ENCODE measurements at regions not wholly inside any gene's neighbourhood (a gene's known extent, or its start where the extent isn't known, plus 50 kb on each side); places are given as distances from the start of the nearest gene placed in this dataset.

DNA sequence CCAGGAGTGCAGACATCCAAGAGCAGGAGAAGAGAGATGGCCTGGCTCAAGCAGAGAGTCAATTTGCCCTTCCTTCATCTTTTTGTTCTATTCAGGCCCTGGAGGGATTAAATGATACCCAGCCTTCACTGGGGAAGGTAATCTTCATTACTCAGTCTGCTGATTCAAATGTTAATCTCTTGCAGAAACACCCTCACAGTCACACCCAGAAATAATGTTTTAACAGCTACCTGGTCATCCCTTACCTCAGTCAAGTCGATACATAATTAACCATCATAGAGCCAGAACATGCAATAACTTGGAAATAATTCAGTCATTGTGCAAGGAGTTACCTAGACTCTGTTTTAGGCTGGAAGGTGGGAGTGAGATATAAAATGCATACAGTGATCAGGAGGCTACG is 163.7 kb upstream of the TNP1 start:
- intact Hi-C loops (cut with micrococcal nuclease) = no loop called here
- DNase-seq = no peak

GRCh38 chr2:217017456-217018252 is 157.8 kb upstream of the TNP1 start:
- Histone ChIP-seq H3K9me3 (replicated peaks in 1 of 2; ENCODE audit: control insufficient read depth in 1 of 2, insufficient read depth in 1 of 2, low read length in 2 of 2) (no peaks in the 10 kb centered on the region), H3K79me2 (ENCODE audit: insufficient read depth, low read length) (no peaks in the 10 kb centered on the region), H3K4me1 (ENCODE audit: control insufficient read depth in 1 of 2, insufficient read depth in 2 of 2, low read length in 2 of 2) (no peaks in the 10 kb centered on the region), H3K9ac (ENCODE audit: insufficient read depth, low read length, poor library complexity, severe bottlenecking) (no peak overlapping the region), H3K4me2 (replicated peaks; ENCODE audit: extremely low read depth, low read length, poor library complexity, severe bottlenecking) (no peak overlapping the region), H3K36me3 (replicated peaks in 1 of 2; ENCODE audit: control insufficient read depth in 1 of 2, insufficient read depth in 2 of 2, low read length in 2 of 2) (no peaks in the 10 kb centered on the region), H3K27me3 (ENCODE audit: control insufficient read depth in 2 of 2, insufficient read depth in 2 of 2, low read length in 2 of 2) (peaks cover 0 to 3% of the 10 kb centered on the region in 2 donors), H3K4me3 (replicated peaks in 1 of 3; ENCODE audit: low read depth in 2 of 3, low read length in 3 of 3) (no peak overlapping the region), H2AFZ (ENCODE audit: insufficient read depth, low read depth, low read length, poor library complexity, severe bottlenecking) (no peak overlapping the region), H3K27ac (ENCODE audit: low read depth in 1 of 2, low read length in 2 of 2) (no peak overlapping the region), H4K20me1 (ENCODE audit: insufficient read depth, low read length) (no peaks in the 10 kb centered on the region)
- no peak for DNase-seq
- Mint-ChIP-seq H3K27ac (no peak overlapping the region), H3K27me3 (ENCODE audit: low read depth in 3 of 3) (peaks cover 7 to 16% (median 13%) of the 10 kb centered on the region in 3 donors), H3K9me3 (peaks cover 0 to 5% (median 0%) of the 10 kb centered on the region in 7 donors), H3K36me3 (no peaks in the 10 kb centered on the region), H3K4me1 (no peaks in the 10 kb centered on the region), H3K4me3 (no peak overlapping the region)
- 93% methylated on average over 3 of the region's 9 CpGs for WGBS (ENCODE audit: insufficient coverage)
- intact Hi-C loops (cut with micrococcal nuclease) = no loop called here
- TF ChIP-seq, protein P1, sequence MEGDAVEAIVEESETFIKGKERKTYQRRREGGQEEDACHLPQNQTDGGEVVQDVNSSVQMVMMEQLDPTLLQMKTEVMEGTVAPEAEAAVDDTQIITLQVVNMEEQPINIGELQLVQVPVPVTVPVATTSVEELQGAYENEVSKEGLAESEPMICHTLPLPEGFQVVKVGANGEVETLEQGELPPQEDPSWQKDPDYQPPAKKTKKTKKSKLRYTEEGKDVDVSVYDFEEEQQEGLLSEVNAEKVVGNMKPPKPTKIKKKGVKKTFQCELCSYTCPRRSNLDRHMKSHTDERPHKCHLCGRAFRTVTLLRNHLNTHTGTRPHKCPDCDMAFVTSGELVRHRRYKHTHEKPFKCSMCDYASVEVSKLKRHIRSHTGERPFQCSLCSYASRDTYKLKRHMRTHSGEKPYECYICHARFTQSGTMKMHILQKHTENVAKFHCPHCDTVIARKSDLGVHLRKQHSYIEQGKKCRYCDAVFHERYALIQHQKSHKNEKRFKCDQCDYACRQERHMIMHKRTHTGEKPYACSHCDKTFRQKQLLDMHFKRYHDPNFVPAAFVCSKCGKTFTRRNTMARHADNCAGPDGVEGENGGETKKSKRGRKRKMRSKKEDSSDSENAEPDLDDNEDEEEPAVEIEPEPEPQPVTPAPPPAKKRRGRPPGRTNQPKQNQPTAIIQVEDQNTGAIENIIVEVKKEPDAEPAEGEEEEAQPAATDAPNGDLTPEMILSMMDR (IDR thresholded peaks at IDR 0.05) = no peak

More for the DNA sequence above, 163.7 kb upstream of the TNP1 start:
- Histone ChIP-seq H3K4me2 (replicated peaks; ENCODE audit: extremely low read depth, low read length, poor library complexity, severe bottlenecking) (no peak overlapping the region), H3K79me2 (ENCODE audit: insufficient read depth, low read length) (no peaks in the 10 kb centered on the region), H3K27ac (ENCODE audit: low read depth in 1 of 2, low read length in 2 of 2) (no peak overlapping the region), H3K36me3 (replicated peaks in 1 of 2; ENCODE audit: control insufficient read depth in 1 of 2, insufficient read depth in 2 of 2, low read length in 2 of 2) (no peaks in the 10 kb centered on the region), H3K27me3 (ENCODE audit: control insufficient read depth in 2 of 2, insufficient read depth in 2 of 2, low read length in 2 of 2) (peaks cover 0 to 2% of the 10 kb centered on the region in 2 donors), H3K4me3 (replicated peaks in 1 of 3; ENCODE audit: low read depth in 2 of 3, low read length in 3 of 3) (no peak overlapping the region), H3K4me1 (ENCODE audit: control insufficient read depth in 1 of 2, insufficient read depth in 2 of 2, low read length in 2 of 2) (no peaks in the 10 kb centered on the region), H3K9me3 (replicated peaks in 1 of 2; ENCODE audit: control insufficient read depth in 1 of 2, insufficient read depth in 1 of 2, low read length in 2 of 2) (no peaks in the 10 kb centered on the region), H3K9ac (ENCODE audit: insufficient read depth, low read length, poor library complexity, severe bottlenecking) (no peak overlapping the region), H2AFZ (ENCODE audit: insufficient read depth, low read depth, low read length, poor library complexity, severe bottlenecking) (no peak overlapping the region), H4K20me1 (ENCODE audit: insufficient read depth, low read length) (no peaks in the 10 kb centered on the region)
- peak overlapping the region in 1 of 7 donors; percentile 38 for H3K27ac Mint-ChIP-seq
- H3K9me3 Mint-ChIP-seq = no peaks in the 10 kb centered on the region
- H3K27me3 Mint-ChIP-seq (ENCODE audit: low read depth in 3 of 3) = peaks cover 1 to 9% (median 2%) of the 10 kb centered on the region in 3 donors
- no peaks in the 10 kb centered on the region for H3K36me3 Mint-ChIP-seq
- H3K4me1 Mint-ChIP-seq = no peaks in the 10 kb centered on the region
- WGBS (ENCODE audit: insufficient coverage) = no CpG with 5 or more reads among the region's 2 CpGs
- no peak overlapping the region for H3K4me3 Mint-ChIP-seq
- TF ChIP-seq, protein P1 (IDR thresholded peaks at IDR 0.05) = no peak

All from CD14-positive monocyte (primary cell).